ENCODE measurements at regions not wholly inside any gene's neighbourhood (a gene's known extent, or its start where the extent isn't known, plus 50 kb on each side); places are given as distances from the start of the nearest gene placed in this dataset.

DNA sequence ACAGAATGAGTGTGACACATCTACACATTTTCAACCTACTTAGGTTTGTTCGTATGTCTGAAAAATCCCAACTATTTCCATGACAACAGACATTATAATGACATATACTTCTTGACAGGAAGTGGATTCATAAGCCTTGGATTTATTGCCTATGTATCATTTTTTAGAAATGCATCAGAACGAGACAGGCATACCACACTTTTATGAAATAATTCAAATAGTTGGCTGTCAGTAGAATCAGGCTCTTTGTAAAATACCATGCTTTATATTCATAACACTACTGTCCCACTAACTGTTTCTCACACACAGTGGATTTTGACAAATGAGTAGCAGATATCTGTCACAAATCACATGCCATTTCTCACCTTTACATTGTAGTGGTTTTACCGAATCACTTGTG is 173.2 kb downstream of the BEND2 start:
- no peak for FAIRE-seq
- in situ Hi-C loops (cut with MboI), result no loop called here
- POLR2A ChIA-PET, result no interaction called here

More for the DNA sequence above, 173.2 kb downstream of the BEND2 start:
- ATAC-seq, result no peak
- TF ChIP-seq EP400 (IDR thresholded peaks at IDR 0.05) (no peak), LEF1 (IDR thresholded peaks at IDR 0.05) (no peak), PRMT5 (CRISPR knock-in tag; IDR thresholded peaks at IDR 0.05) (no peak), ZNF324 (CRISPR knock-in tag; IDR thresholded peaks at IDR 0.05) (no peak), CREBBP (IDR thresholded peaks at IDR 0.05; ENCODE audit: low read depth, low read length) (no peak), SIN3B (IDR thresholded peaks at IDR 0.05; ENCODE audit: low read depth) (no peak), RNF2 (IDR thresholded peaks at IDR 0.05) (no peak), SMARCB1 (IDR thresholded peaks at IDR 0.05; ENCODE audit: insufficient read length, low read depth) (no peak), ZNF282 (CRISPR knock-in tag; IDR thresholded peaks at IDR 0.05) (no peak)
- TF ChIP-seq, protein P1, sequence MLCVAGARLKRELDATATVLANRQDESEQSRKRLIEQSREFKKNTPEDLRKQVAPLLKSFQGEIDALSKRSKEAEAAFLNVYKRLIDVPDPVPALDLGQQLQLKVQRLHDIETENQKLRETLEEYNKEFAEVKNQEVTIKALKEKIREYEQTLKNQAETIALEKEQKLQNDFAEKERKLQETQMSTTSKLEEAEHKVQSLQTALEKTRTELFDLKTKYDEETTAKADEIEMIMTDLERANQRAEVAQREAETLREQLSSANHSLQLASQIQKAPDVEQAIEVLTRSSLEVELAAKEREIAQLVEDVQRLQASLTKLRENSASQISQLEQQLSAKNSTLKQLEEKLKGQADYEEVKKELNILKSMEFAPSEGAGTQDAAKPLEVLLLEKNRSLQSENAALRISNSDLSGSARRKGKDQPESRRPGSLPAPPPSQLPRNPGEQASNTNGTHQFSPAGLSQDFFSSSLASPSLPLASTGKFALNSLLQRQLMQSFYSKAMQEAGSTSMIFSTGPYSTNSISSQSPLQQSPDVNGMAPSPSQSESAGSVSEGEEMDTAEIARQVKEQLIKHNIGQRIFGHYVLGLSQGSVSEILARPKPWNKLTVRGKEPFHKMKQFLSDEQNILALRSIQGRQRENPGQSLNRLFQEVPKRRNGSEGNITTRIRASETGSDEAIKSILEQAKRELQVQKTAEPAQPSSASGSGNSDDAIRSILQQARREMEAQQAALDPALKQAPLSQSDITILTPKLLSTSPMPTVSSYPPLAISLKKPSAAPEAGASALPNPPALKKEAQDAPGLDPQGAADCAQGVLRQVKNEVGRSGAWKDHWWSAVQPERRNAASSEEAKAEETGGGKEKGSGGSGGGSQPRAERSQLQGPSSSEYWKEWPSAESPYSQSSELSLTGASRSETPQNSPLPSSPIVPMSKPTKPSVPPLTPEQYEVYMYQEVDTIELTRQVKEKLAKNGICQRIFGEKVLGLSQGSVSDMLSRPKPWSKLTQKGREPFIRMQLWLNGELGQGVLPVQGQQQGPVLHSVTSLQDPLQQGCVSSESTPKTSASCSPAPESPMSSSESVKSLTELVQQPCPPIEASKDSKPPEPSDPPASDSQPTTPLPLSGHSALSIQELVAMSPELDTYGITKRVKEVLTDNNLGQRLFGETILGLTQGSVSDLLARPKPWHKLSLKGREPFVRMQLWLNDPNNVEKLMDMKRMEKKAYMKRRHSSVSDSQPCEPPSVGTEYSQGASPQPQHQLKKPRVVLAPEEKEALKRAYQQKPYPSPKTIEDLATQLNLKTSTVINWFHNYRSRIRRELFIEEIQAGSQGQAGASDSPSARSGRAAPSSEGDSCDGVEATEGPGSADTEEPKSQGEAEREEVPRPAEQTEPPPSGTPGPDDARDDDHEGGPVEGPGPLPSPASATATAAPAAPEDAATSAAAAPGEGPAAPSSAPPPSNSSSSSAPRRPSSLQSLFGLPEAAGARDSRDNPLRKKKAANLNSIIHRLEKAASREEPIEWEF (CRISPR knock-in tag; IDR thresholded peaks at IDR 0.05), result no peak
- TF ChIP-seq, protein P2, sequence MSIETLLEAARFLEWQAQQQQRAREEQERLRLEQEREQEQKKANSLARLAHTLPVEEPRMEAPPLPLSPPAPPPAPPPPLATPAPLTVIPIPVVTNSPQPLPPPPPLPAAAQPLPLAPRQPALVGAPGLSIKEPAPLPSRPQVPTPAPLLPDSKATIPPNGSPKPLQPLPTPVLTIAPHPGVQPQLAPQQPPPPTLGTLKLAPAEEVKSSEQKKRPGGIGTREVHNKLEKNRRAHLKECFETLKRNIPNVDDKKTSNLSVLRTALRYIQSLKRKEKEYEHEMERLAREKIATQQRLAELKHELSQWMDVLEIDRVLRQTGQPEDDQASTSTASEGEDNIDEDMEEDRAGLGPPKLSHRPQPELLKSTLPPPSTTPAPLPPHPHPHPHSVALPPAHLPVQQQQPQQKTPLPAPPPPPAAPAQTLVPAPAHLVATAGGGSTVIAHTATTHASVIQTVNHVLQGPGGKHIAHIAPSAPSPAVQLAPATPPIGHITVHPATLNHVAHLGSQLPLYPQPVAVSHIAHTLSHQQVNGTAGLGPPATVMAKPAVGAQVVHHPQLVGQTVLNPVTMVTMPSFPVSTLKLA (conservative IDR thresholded peaks at IDR 0.05), result no peak
- H2AFZ ChIP-seq (ENCODE audit: low read depth, low read length), result no peak overlapping the region
- H3K9ac ChIP-seq (ENCODE audit: insufficient read depth in 1 of 2, low read depth in 2 of 2, low read length in 2 of 2), result no peak overlapping the region
- intact Hi-C loops (cut with micrococcal nuclease), result no loop called here
- no TSS peak for BruUV-seq (replicated peaks)
- no peak overlapping the region for H3K27ac ChIP-seq (ENCODE audit: extremely low read depth, low read depth, low read length)
- no peak overlapping the region for H3K4me2 ChIP-seq (ENCODE audit: insufficient read depth, low read length)
- H3K9me1 ChIP-seq (ENCODE audit: control insufficient read depth, insufficient read depth, low read length), result no peaks in the 10 kb centered on the region
- no peaks in the 10 kb centered on the region for H3K36me3 ChIP-seq (ENCODE audit: control insufficient read depth, insufficient read depth, low read length)
- no peaks in the 10 kb centered on the region for H3K4me1 ChIP-seq (replicated peaks in 1 of 2; ENCODE audit: control insufficient read depth in 2 of 2, insufficient read depth in 2 of 2, low read length in 2 of 2)
- no peak for DNase-seq (ENCODE audit: extremely low read depth in 1 of 4, low spot score in 3 of 4)
- no peaks in the 10 kb centered on the region for H3K79me2 ChIP-seq (ENCODE audit: control insufficient read depth, insufficient read depth, low read length)
- 0% methylated on average over 3 of the region's 3 CpGs for WGBS (ENCODE audit: insufficient coverage, low coverage, missing lambda C conversion rate)
- H3K4me3 ChIP-seq, result no peak overlapping the region
- H3K9me3 ChIP-seq (replicated peaks; ENCODE audit: control insufficient read depth, insufficient read depth, low read depth, low read length), result no peaks in the 10 kb centered on the region
- no peaks in the 10 kb centered on the region for H3K27me3 ChIP-seq (ENCODE audit: control insufficient read depth in 2 of 2, insufficient read depth in 2 of 2, low read length in 2 of 2)
- H4K20me1 ChIP-seq (replicated peaks; ENCODE audit: control insufficient read depth, insufficient read depth, low read length), result no peaks in the 10 kb centered on the region
- CTCF ChIA-PET (ENCODE audit: low intra/inter-chr PET ratio), result no interaction called here

All from K562 (cell line).